Ovary (tissue), 7 donors: ENCODE measurements at regions not wholly inside any gene's neighbourhood (a gene's known extent, or its start where the extent isn't known, plus 50 kb on each side); places are given as distances from the start of the nearest gene placed in this dataset.
"Not testable (repeated sequence)": the region's sequence is repeated elsewhere in the genome, so short reads cannot be mapped to it uniquely, and the experiment has no call there.

Source experiments
- DNase-seq, 5 donors: peaks; one replicate each; pipeline ENCODE4 v3.0.0-alpha.2; 2019 to 2020
- H3K27ac ChIP-seq, 2 donors: fragments of 200-600 bp; one replicate each; pipeline versions ENCODE4 v1.5.1 to v1.8.0; 2019 to 2022
- H3K27me3 ChIP-seq: fragments of 200-600 bp; one replicate; pipeline ENCODE4 v1.8.0; 2022
- H3K36me3 ChIP-seq: fragments of 200-600 bp; sonication (generic); one replicate; pipeline ENCODE4 v1.5.1; 2019
- H3K4me1 ChIP-seq: one replicate; pipeline ENCODE4 v1.8.1; 2013; ENCODE audit warnings: mild to moderate bottlenecking, moderate library complexity; ENCODE audit not compliant: insufficient read depth
- H3K4me3 ChIP-seq: fragments of 200-600 bp; sonication (generic); one replicate; pipeline ENCODE4 v1.5.1; 2017
- H3K9me3 ChIP-seq, 2 donors: fragments of 200-600 bp in 1 of 2; sonication (generic) in 1 of 2; one replicate each; pipeline versions ENCODE4 v1.5.1 to v1.8.1; 2013 to 2019; ENCODE audit warnings: mild to moderate bottlenecking in 1 of 2, moderate library complexity in 1 of 2
- CTCF ChIP-seq, 3 donors: fragments of 450-650 bp in 2 of 3; fragments of 200-600 bp in 1 of 3; IDR thresholded peaks; one replicate each; pipeline versions ENCODE4 v1.5.1 to v1.8.0; 2016 to 2022; ENCODE audit warnings: antibody characterized with exemption in 3 of 3, mild to moderate bottlenecking in 1 of 3
- EP300 ChIP-seq: sonication (generic); formaldehyde crosslinking; IDR thresholded peaks from one replicate; pipeline ENCODE4 v1.6.1; 2017; ENCODE audit warnings: antibody characterized with exemption
- POLR2A ChIP-seq: fragments of 450-650 bp; IDR thresholded peaks from one replicate; pipeline ENCODE4 v1.6.1; 2017; ENCODE audit warnings: antibody characterized with exemption, mild to moderate bottlenecking, moderate library complexity
- WGBS, 3 donors: extraction: QIAGEN DNeasy Blood & Tissue Kit in 1 of 3; methylation state at CpG; one replicate each; pipeline versions ENCODE4 v1.1.5 to v1.1.7; 2013 to 2017; 5-methylcytosine and 5-hydroxymethylcytosine counted together
- intact Hi-C, 4 donors: fragments of 100-400 bp; cut with DNase I; formaldehyde crosslinking; loops; one replicate each; pipeline versions ENCODE4 v1.11.0 to v1.15.1; 2022 to 2023
- donor health status: DM: no; HTN: no; CAD: no; lungs with moderate emphysema.
- donor health status: DM: no; HTN: no; CAD: no.
- donor health status: Bipolar disorder and iron deficiency.
- donor health status: DM: no; HTN: no; CAD: no.
- donor health status: DM: yes; HTN: yes; CAD: no.

- Histone ChIP-seq H3K27ac (no peak overlapping the region), H3K27me3 (no peaks in the 10 kb centered on the region), H3K9me3 (no peaks in the 10 kb centered on the region), H3K4me1 (no peaks in the 10 kb centered on the region), H3K36me3 (no peaks in the 10 kb centered on the region), H3K4me3 (no peak overlapping the region)
- WGBS, 3 donors, result 52 to 66% (median 63%) methylated on average over 9 of the region's 9 CpGs
- TF ChIP-seq EP300, result no peak
- intact Hi-C loops, result no loop called here
- DNase-seq, result no peak
These were observed 164.9 kb upstream of the HEY2 start for GRCh38 chr6:125584468-125584939.

GRCh38 chr6:125585470-125585869 lies 164.0 kb upstream of the HEY2 start:
- H3K4me1 ChIP-seq, result peaks cover 1% of the 10 kb centered on the region
- H3K9me3 ChIP-seq, result no peaks in the 10 kb centered on the region
- intact Hi-C loops, result no loop called here
- H3K27me3 ChIP-seq, result no peaks in the 10 kb centered on the region
- no peak overlapping the region for H3K4me3 ChIP-seq
- TF ChIP-seq POLR2A (no peak), EP300 (no peak), CTCF (IDR thresholded peaks at IDR 0.05) (no peak)
- no peak for DNase-seq
- no peaks in the 10 kb centered on the region for H3K36me3 ChIP-seq
- H3K27ac ChIP-seq, result no peak overlapping the region
- WGBS, 3 donors, result 83 to 86% (median 86%) methylated on average over 4 of the region's 4 CpGs

- intact Hi-C loops, result no loop called here
- DNase-seq, result no peak
These were observed 163.4 kb upstream of the HEY2 start for GRCh38 chr6:125586074-125586473.

GRCh38 chr6:125586605-125587004 lies 162.8 kb upstream of the HEY2 start:
- Histone ChIP-seq H3K27ac (no peak overlapping the region), H3K4me1 (peaks cover 1% of the 10 kb centered on the region), H3K4me3 (no peak overlapping the region), H3K27me3 (no peaks in the 10 kb centered on the region), H3K36me3 (no peaks in the 10 kb centered on the region), H3K9me3 (no peaks in the 10 kb centered on the region)
- 91 to 96% (median 95%) methylated on average over 1 of the region's 1 CpG for WGBS, 3 donors
- DNase-seq, result no peak
- TF ChIP-seq POLR2A (no peak), EP300 (no peak), CTCF (IDR thresholded peaks at IDR 0.05) (no peak)
- intact Hi-C loops, result no loop called here

More at GRCh38 chr6:125586074-125586473, 163.4 kb upstream of the HEY2 start:
- Histone ChIP-seq H3K36me3 (no peaks in the 10 kb centered on the region), H3K9me3 (no peaks in the 10 kb centered on the region), H3K4me3 (no peak overlapping the region), H3K27me3 (no peaks in the 10 kb centered on the region), H3K4me1 (peaks cover 1% of the 10 kb centered on the region), H3K27ac (no peak overlapping the region)
- no peak for TF ChIP-seq CTCF (IDR thresholded peaks at IDR 0.05)
- 81 to 89% (median 85%) methylated on average over 3 of the region's 3 CpGs for WGBS, 3 donors

GRCh38 chr6:125587666-125588632 lies 161.5 kb upstream of the HEY2 start:
- no peak for DNase-seq
- intact Hi-C loops, result no loop called here
- no peak overlapping the region for H3K27ac ChIP-seq
- H3K4me3 ChIP-seq, result no peak overlapping the region
- H3K4me1 ChIP-seq, result peaks cover 1% of the 10 kb centered on the region
- no peaks in the 10 kb centered on the region for H3K27me3 ChIP-seq
- no peaks in the 10 kb centered on the region for H3K9me3 ChIP-seq
- TF ChIP-seq POLR2A, result no peak
- no peak for TF ChIP-seq CTCF (IDR thresholded peaks at IDR 0.05)
- TF ChIP-seq EP300, result no peak
- WGBS, 3 donors, result 76 to 83% (median 81%) methylated on average over 11 of the region's 11 CpGs
- H3K36me3 ChIP-seq, result no peaks in the 10 kb centered on the region

GRCh38 chr6:125591796-125592195 lies 157.6 kb upstream of the HEY2 start:
- H3K27ac ChIP-seq, DNase-seq, H3K4me3 ChIP-seq, H3K36me3 ChIP-seq, H3K9me3 ChIP-seq, H3K4me1 ChIP-seq, H3K27me3 ChIP-seq, intact Hi-C loops: not testable (repeated sequence)
- 90 to 97% (median 93%) methylated on average over 3 of the region's 3 CpGs for WGBS, 3 donors
